ENCODE measurements at regions not wholly inside any gene's neighbourhood (a gene's known extent, or its start where the extent isn't known, plus 50 kb on each side); places are given as distances from the start of the nearest gene placed in this dataset.

- Histone ChIP-seq H3K27me3 (replicated peaks) (no peaks in the 10 kb centered on the region), H3K27ac (no peak overlapping the region)
- peak in 1 of 2 experiments; percentile 16 for DNase-seq (ENCODE audit: low read depth in 1 of 2, low spot score in 2 of 2)
Observed at GRCh38 chr10:31582365-31583052, 263.5 kb downstream of the ZEB1 start.

GRCh38 chr10:31581741-31582323 lies 262.8 kb downstream of the ZEB1 start:
- H3K9me3 ChIP-seq (replicated peaks): no peaks in the 10 kb centered on the region; the same call in 1 of the 2 replicates
- H3K4me3 ChIP-seq: no peak overlapping the region
- peaks cover 6% of the 10 kb centered on the region; the same call in 1 of the 2 replicates for H3K4me1 ChIP-seq (replicated peaks)
- H3K27ac ChIP-seq: no peak overlapping the region
- H3K36me3 ChIP-seq: no peaks in the 10 kb centered on the region
- no peak for DNase-seq (ENCODE audit: low read depth in 1 of 2, low spot score in 2 of 2)
- H3K27me3 ChIP-seq (replicated peaks): no peaks in the 10 kb centered on the region

More at GRCh38 chr10:31582365-31583052, 263.5 kb downstream of the ZEB1 start:
- Histone ChIP-seq H3K4me1 (replicated peaks) (peaks cover 6% of the 10 kb centered on the region; the same call in 1 of the 2 replicates), H3K4me3 (no peak overlapping the region), H3K36me3 (no peaks in the 10 kb centered on the region), H3K9me3 (replicated peaks) (no peaks in the 10 kb centered on the region; the same call in 1 of the 2 replicates)

DNA sequence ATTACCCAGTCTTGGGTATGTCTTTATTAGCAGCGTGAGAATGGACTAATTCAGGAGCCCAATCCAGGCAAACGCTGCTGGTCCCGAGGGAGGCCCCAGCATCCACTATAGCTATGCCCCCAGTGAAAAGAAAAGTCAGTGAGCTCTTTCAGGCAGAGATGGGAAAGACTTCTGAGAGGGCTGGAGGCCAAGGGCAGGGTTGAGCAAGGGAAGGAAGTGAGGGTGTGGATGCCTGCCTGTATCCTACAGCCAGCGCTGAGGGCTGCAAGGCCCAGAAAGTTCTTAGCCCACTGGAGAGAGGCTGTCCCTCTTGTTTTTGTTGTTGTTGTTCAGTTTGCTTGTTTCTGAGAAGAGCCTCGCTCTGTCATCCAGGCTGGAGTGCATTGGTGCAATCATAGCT lies 261.6 kb downstream of the ZEB1 start:
- H3K27ac ChIP-seq: no peak overlapping the region
- no peaks in the 10 kb centered on the region for H3K36me3 ChIP-seq
- H3K27me3 ChIP-seq (replicated peaks): no peaks in the 10 kb centered on the region

More for the DNA sequence above, 261.6 kb downstream of the ZEB1 start:
- no peak for DNase-seq (ENCODE audit: low read depth in 1 of 2, low spot score in 2 of 2)
- Histone ChIP-seq H3K9me3 (replicated peaks) (no peaks in the 10 kb centered on the region; the same call in 1 of the 2 replicates), H3K4me3 (no peak overlapping the region), H3K4me1 (replicated peaks) (peaks cover 6% of the 10 kb centered on the region; the same call in 1 of the 2 replicates)

All from SJSA1 (cell line).